Gastrocnemius medialis (tissue), 4 donors: ENCODE measurements at regions not wholly inside any gene's neighbourhood (a gene's known extent, or its start where the extent isn't known, plus 50 kb on each side); places are given as distances from the start of the nearest gene placed in this dataset.

Experiments used
- ATAC-seq, 2 donors: fragments of 150-250 bp; one replicate each; pipeline ENCODE4 v1.9.1; 2016
- DNase-seq, 2 donors: peaks; one replicate each; pipeline ENCODE4 v3.0.0-alpha.2; 2019
- H3K27ac ChIP-seq, 4 donors: fragments of 200-600 bp; sonication (generic); 1 replicate in 1 of 4; 2 replicates in 3 of 4; pipeline ENCODE4 v1.5.1; 2016 to 2018; ENCODE audit warnings: mild to moderate bottlenecking in 2 of 4, moderate library complexity in 1 of 4
- H3K27me3 ChIP-seq, 3 donors: fragments of 200-600 bp; sonication (generic) in 2 of 3; 1 replicate in 1 of 3; 2 replicates in 2 of 3; pipeline versions ENCODE4 v1.5.1 to v1.6.0; 2016 to 2019; ENCODE audit warnings: mild to moderate bottlenecking in 1 of 3, moderate library complexity in 1 of 3
- H3K36me3 ChIP-seq, 2 donors: fragments of 200-600 bp; sonication (generic) in 1 of 2; one replicate each; pipeline ENCODE4 v1.5.1; 2017 to 2018
- H3K4me1 ChIP-seq, 2 donors: fragments of 200-600 bp; sonication (generic) in 1 of 2; one replicate each; pipeline ENCODE4 v1.5.1; 2016 to 2017; ENCODE audit warnings: mild to moderate bottlenecking in 2 of 2
- H3K4me3 ChIP-seq, 4 donors: fragments of 200-600 bp; sonication (generic) in 3 of 4; 1 replicate in 1 of 4; 2 replicates in 3 of 4; pipeline ENCODE4 v1.5.1; 2016 to 2019; ENCODE audit warnings: mild to moderate bottlenecking in 2 of 4
- H3K9me3 ChIP-seq, 3 donors: fragments of 200-600 bp; sonication (generic) in 2 of 3; 1 replicate in 1 of 3; 2 replicates in 2 of 3; pipeline ENCODE4 v1.5.1; 2016 to 2019
- CTCF ChIP-seq, 5 experiments: fragments of 450-650 bp in 3 of 5; fragments of 200-600 bp in 2 of 5; sonication (generic) in 2 of 5; IDR thresholded peaks in 4 of 5; conservative IDR thresholded peaks in 1 of 5; 1 replicate in 4 of 5; 2 replicates in 1 of 5; pipeline ENCODE4 v1.5.1; 2016 to 2019; ENCODE audit warnings: antibody characterized with exemption in 5 of 5, mild to moderate bottlenecking in 3 of 5, moderate library complexity in 3 of 5
- POLR2A ChIP-seq, 2 donors: fragments of 450-650 bp; IDR thresholded peaks; one replicate each; pipeline ENCODE4 v1.6.1; 2017; ENCODE audit warnings: antibody characterized with exemption in 2 of 2, mild to moderate bottlenecking in 2 of 2, moderate library complexity in 2 of 2
- in situ Hi-C, 4 donors: fragments of 200-750 bp; cut with MboI; loops; one replicate each; pipeline versions ENCODE4 v1.15.0 to v1.8.0; 2017; ENCODE audit warnings: low sequenced_read_pairs in 4 of 4
- intact Hi-C: fragments of 100-400 bp; cut with DNase I; formaldehyde crosslinking; loops from one replicate; pipeline ENCODE4 v1.15.1; 2023; ENCODE audit warnings: low total_unique reads

GRCh38 chr12:111192647-111193046 is 176.2 kb downstream of the PHETA1 start:
- no peaks in the 10 kb centered on the region for H3K36me3 ChIP-seq
- H3K27ac ChIP-seq, result no peak overlapping the region
- no peaks in the 10 kb centered on the region for H3K9me3 ChIP-seq
- no peak for ATAC-seq
- H3K27me3 ChIP-seq, result peaks cover 13 to 21% (median 16%) of the 10 kb centered on the region in 3 donors
- H3K4me3 ChIP-seq, result no peak overlapping the region
- in situ Hi-C loops, result no loop called here
- H3K4me1 ChIP-seq, result no peaks in the 10 kb centered on the region
- intact Hi-C loops, result no loop called here
- TF ChIP-seq CTCF (IDR thresholded peaks at IDR 0.05 in 4 of 5, conservative IDR thresholded peaks at IDR 0.05 in 1 of 5), result no peak
- no peak for TF ChIP-seq POLR2A (IDR thresholded peaks at IDR 0.05)
- no peak for DNase-seq

- in situ Hi-C loops, result no loop called here
- Histone ChIP-seq H3K9me3 (no peaks in the 10 kb centered on the region), H3K27ac (no peak overlapping the region), H3K4me3 (no peak overlapping the region), H3K4me1 (no peaks in the 10 kb centered on the region), H3K36me3 (no peaks in the 10 kb centered on the region), H3K27me3 (peaks cover 13 to 17% (median 16%) of the 10 kb centered on the region in 3 donors)
- DNase-seq (no peak), ATAC-seq (no peak)
- intact Hi-C loops, result no loop called here
- TF ChIP-seq CTCF (IDR thresholded peaks at IDR 0.05 in 4 of 5, conservative IDR thresholded peaks at IDR 0.05 in 1 of 5) (no peak), POLR2A (IDR thresholded peaks at IDR 0.05) (no peak)
Measured at GRCh38 chr12:111190741-111191526, 178.0 kb downstream of the PHETA1 start.

- ATAC-seq, result no peak
- Histone ChIP-seq H3K27ac (no peak overlapping the region), H3K4me1 (no peaks in the 10 kb centered on the region), H3K27me3 (peaks cover 13 to 17% (median 16%) of the 10 kb centered on the region in 3 donors), H3K4me3 (no peak overlapping the region), H3K9me3 (no peaks in the 10 kb centered on the region), H3K36me3 (no peaks in the 10 kb centered on the region)
- in situ Hi-C loops, result no loop called here
- no peak for DNase-seq
- intact Hi-C loops, result no loop called here
- TF ChIP-seq CTCF (IDR thresholded peaks at IDR 0.05 in 4 of 5, conservative IDR thresholded peaks at IDR 0.05 in 1 of 5) (no peak), POLR2A (IDR thresholded peaks at IDR 0.05) (no peak)
Measured at GRCh38 chr12:111189792-111190191, 179.1 kb downstream of the PHETA1 start.

- H3K27me3 ChIP-seq, result peaks cover 12 to 17% (median 13%) of the 10 kb centered on the region in 3 donors
- H3K4me3 ChIP-seq, result no peak overlapping the region
- TF ChIP-seq CTCF (IDR thresholded peaks at IDR 0.05 in 4 of 5, conservative IDR thresholded peaks at IDR 0.05 in 1 of 5) (no peak), POLR2A (IDR thresholded peaks at IDR 0.05) (no peak)
- no peak overlapping the region for H3K27ac ChIP-seq
- H3K36me3 ChIP-seq, result no peaks in the 10 kb centered on the region
- no peaks in the 10 kb centered on the region for H3K4me1 ChIP-seq
- intact Hi-C loops (no loop called here), in situ Hi-C loops (no loop called here)
- no peak for DNase-seq
- ATAC-seq, result no peak
- no peaks in the 10 kb centered on the region for H3K9me3 ChIP-seq
Measured at GRCh38 chr12:111188436-111188835, 180.5 kb downstream of the PHETA1 start.
